OCI-LY1 (cell line): ENCODE measurements at regions not wholly inside any gene's neighbourhood (a gene's known extent, or its start where the extent isn't known, plus 50 kb on each side); places are given as distances from the start of the nearest gene placed in this dataset.

Source experiments
- H2AFZ ChIP-seq: fragments of 200-600 bp; sonication (generic), shearing (Covaris generic); 2 replicates; pipeline ENCODE4 v1.6.0; 2014; ENCODE audit warnings: antibody characterized with exemption, mild to moderate bottlenecking, low read length
- H3F3A ChIP-seq: fragments of 200-600 bp; sonication (generic), shearing (Covaris generic); 2 replicates; pipeline ENCODE4 v1.6.0; 2014; ENCODE audit warnings: mild to moderate bottlenecking, antibody characterized with exemption, low read length, moderate library complexity; ENCODE audit not compliant: insufficient read depth
- H3K27ac ChIP-seq: fragments of 200-600 bp; sonication (generic); 2 replicates; pipeline ENCODE4 v1.5.1; 2014; ENCODE audit warnings: low read length, mixed run types, mild to moderate bottlenecking, low read depth; ENCODE audit not compliant: poor library complexity, severe bottlenecking
- H3K27me3 ChIP-seq: fragments of 200-600 bp; sonication (generic); 2 replicates; pipeline ENCODE4 v1.6.0; 2014; ENCODE audit warnings: antibody characterized with exemption, mild to moderate bottlenecking, low read length, moderate library complexity; ENCODE audit not compliant: insufficient read depth
- H3K36me3 ChIP-seq: fragments of 200-600 bp; sonication (generic); 2 replicates; pipeline ENCODE4 v1.6.1; 2014; ENCODE audit warnings: mild to moderate bottlenecking, antibody characterized with exemption, low read length, moderate library complexity, mixed read lengths; ENCODE audit not compliant: insufficient read depth
- H3K4me1 ChIP-seq: fragments of 200-600 bp; sonication (generic); 2 replicates; pipeline ENCODE4 v1.5.1; 2014; ENCODE audit warnings: mild to moderate bottlenecking, low read length, moderate library complexity; ENCODE audit not compliant: insufficient read depth, severe bottlenecking
- H3K4me2 ChIP-seq: fragments of 200-600 bp; sonication (generic), shearing (Covaris generic); 2 replicates; pipeline ENCODE4 v1.6.1; 2014; ENCODE audit warnings: low read length
- H3K4me3 ChIP-seq: fragments of 200-600 bp; sonication (generic); 2 replicates; pipeline ENCODE4 v1.5.1; 2014; ENCODE audit warnings: low read length, low read depth, mild to moderate bottlenecking, mixed read lengths; ENCODE audit not compliant: poor library complexity, severe bottlenecking
- H3K79me2 ChIP-seq: fragments of 200-600 bp; shearing (Covaris generic); 2 replicates; pipeline ENCODE4 v1.6.1; 2016; ENCODE audit warnings: mixed run types, low read length, mixed read lengths; ENCODE audit not compliant: insufficient read depth
- H3K9ac ChIP-seq: fragments of 200-600 bp; sonication (generic), shearing (Covaris generic); 2 replicates; pipeline ENCODE4 v1.6.1; 2014; ENCODE audit warnings: mild to moderate bottlenecking, low read length, mixed read lengths
- H3K9me2 ChIP-seq: fragments of 200-600 bp; sonication (generic), shearing (Covaris generic); 2 replicates; pipeline ENCODE4 v1.6.1; 2014; ENCODE audit warnings: low read depth, mild to moderate bottlenecking, low read length, mixed read lengths
- H3K9me3 ChIP-seq: fragments of 200-600 bp; shearing (Covaris generic); 2 replicates; pipeline ENCODE4 v1.6.1; 2014; ENCODE audit warnings: low read length, mixed read lengths
- H4K20me1 ChIP-seq: fragments of 200-600 bp; sonication (generic), shearing (Covaris generic); 2 replicates; pipeline ENCODE4 v1.6.0; 2016; ENCODE audit warnings: mild to moderate bottlenecking, low read length; ENCODE audit not compliant: insufficient read depth
- CTCF ChIP-seq: fragments of 200-600 bp; sonication (generic), shearing (Covaris generic); IDR thresholded peaks from 2 replicates; pipeline ENCODE4 v1.5.1; 2017; ENCODE audit warnings: mild to moderate bottlenecking, antibody characterized with exemption, low read length, moderate library complexity, mixed read lengths
- EZH2 ChIP-seq: fragments of 200-600 bp; sonication (generic), shearing (Covaris generic); IDR thresholded peaks from 2 replicates; pipeline ENCODE4 v1.8.0; 2017; ENCODE audit warnings: borderline replicate concordance, mixed run types, mild to moderate bottlenecking, antibody characterized with exemption, low read length, moderate library complexity, mixed read lengths

- Histone ChIP-seq H3K79me2 (no peaks in the 10 kb centered on the region), H3K9ac (no peak overlapping the region)
- TF ChIP-seq EZH2 (no peak), CTCF (no peak)
Observed at GRCh38 chr13:56110751-56111150, 1030.0 kb upstream of the PRR20A start.

GRCh38 chr13:56134524-56134923, 1006.2 kb upstream of the PRR20A start:
- Histone ChIP-seq H3K9me3 (no peaks in the 10 kb centered on the region), H3K9ac (no peak overlapping the region), H3K27me3 (no peaks in the 10 kb centered on the region), H2AFZ (no peak overlapping the region), H4K20me1 (no peaks in the 10 kb centered on the region), H3K79me2 (no peaks in the 10 kb centered on the region), H3K27ac (no peak overlapping the region), H3K4me1 (no peaks in the 10 kb centered on the region), H3K36me3 (no peaks in the 10 kb centered on the region), H3K9me2 (no peaks in the 10 kb centered on the region), H3F3A (no peaks in the 10 kb centered on the region), H3K4me3 (no peak overlapping the region), H3K4me2 (no peak overlapping the region)
- no peak for TF ChIP-seq EZH2
- TF ChIP-seq CTCF: no peak

More at GRCh38 chr13:56110751-56111150, 1030.0 kb upstream of the PRR20A start:
- Histone ChIP-seq H2AFZ (no peak overlapping the region), H3K36me3 (no peaks in the 10 kb centered on the region), H3K9me2 (no peaks in the 10 kb centered on the region), H3K9me3 (no peaks in the 10 kb centered on the region), H3K4me3 (no peak overlapping the region), H3K4me2 (no peak overlapping the region), H3K27ac (no peak overlapping the region), H4K20me1 (no peaks in the 10 kb centered on the region), H3K4me1 (no peaks in the 10 kb centered on the region), H3K27me3 (no peaks in the 10 kb centered on the region), H3F3A (no peaks in the 10 kb centered on the region)

GRCh38 chr13:56166864-56167263, 973.9 kb upstream of the PRR20A start:
- H3K4me1 ChIP-seq: no peaks in the 10 kb centered on the region
- no peaks in the 10 kb centered on the region for H3K79me2 ChIP-seq
- H3F3A ChIP-seq: no peaks in the 10 kb centered on the region
- no peak overlapping the region for H3K4me3 ChIP-seq
- H3K4me2 ChIP-seq: no peak overlapping the region
- no peaks in the 10 kb centered on the region for H3K27me3 ChIP-seq
- H4K20me1 ChIP-seq: no peaks in the 10 kb centered on the region
- H3K9me3 ChIP-seq: no peaks in the 10 kb centered on the region
- no peak overlapping the region for H2AFZ ChIP-seq
- H3K9me2 ChIP-seq: no peaks in the 10 kb centered on the region
- H3K36me3 ChIP-seq: no peaks in the 10 kb centered on the region
- no peak overlapping the region for H3K27ac ChIP-seq
- no peak overlapping the region for H3K9ac ChIP-seq
- TF ChIP-seq EZH2: no peak
- no peak for TF ChIP-seq CTCF
